ENCODE measurements at regions not wholly inside any gene's neighbourhood (a gene's known extent, or its start where the extent isn't known, plus 50 kb on each side); places are given as distances from the start of the nearest gene placed in this dataset.

DNA sequence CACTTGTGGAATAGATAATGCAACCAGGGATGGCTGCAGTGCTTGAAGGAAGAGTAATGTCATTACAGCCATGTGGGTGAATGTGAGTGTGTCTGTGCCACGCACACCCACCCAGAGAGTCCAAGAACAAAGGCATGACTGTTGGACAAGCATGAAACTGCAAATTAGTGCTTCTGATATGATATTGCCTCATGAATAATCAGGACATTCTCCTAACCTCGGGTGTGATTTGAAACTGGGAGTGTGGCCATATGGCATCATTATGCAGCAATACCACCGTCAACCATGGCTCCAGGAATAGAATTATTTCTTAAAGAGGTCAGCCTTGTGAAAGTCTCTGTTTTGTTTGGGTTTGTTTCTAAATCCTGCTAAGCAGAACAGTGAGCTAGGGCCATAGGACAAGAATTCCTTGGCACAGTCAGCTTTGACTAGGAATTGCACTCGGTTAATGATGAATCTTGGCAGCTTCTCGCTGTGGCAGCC lies 678.0 kb upstream of the RAB6C start:
- FAIRE-seq (no peak), DNase-seq (ENCODE audit: extremely low read depth in 1 of 4, low spot score in 3 of 4) (no peak), ATAC-seq (no peak)
- ChIA-PET CTCF (ENCODE audit: low intra/inter-chr PET ratio) (no interaction called here), POLR2A (no interaction called here)
- intact Hi-C loops (cut with micrococcal nuclease), result no loop called here
- Histone ChIP-seq H3K27me3 (ENCODE audit: control insufficient read depth in 2 of 2, insufficient read depth in 2 of 2, low read length in 2 of 2) (peaks cover 0 to 5% of the 10 kb centered on the region in 2 experiments; a peak in 2 of 5 replicates), H3K27ac (ENCODE audit: extremely low read depth, low read depth, low read length) (no peak overlapping the region), H3K9me3 (replicated peaks; ENCODE audit: control insufficient read depth, insufficient read depth, low read depth, low read length) (no peaks in the 10 kb centered on the region), H3K4me1 (replicated peaks in 1 of 2; ENCODE audit: control insufficient read depth in 2 of 2, insufficient read depth in 2 of 2, low read length in 2 of 2) (no peaks in the 10 kb centered on the region), H3K36me3 (ENCODE audit: control insufficient read depth, insufficient read depth, low read length) (no peaks in the 10 kb centered on the region), H2AFZ (ENCODE audit: low read depth, low read length) (no peak overlapping the region), H3K4me2 (ENCODE audit: insufficient read depth, low read length) (no peak overlapping the region), H3K9ac (ENCODE audit: insufficient read depth in 1 of 2, low read depth in 2 of 2, low read length in 2 of 2) (no peak overlapping the region), H3K9me1 (ENCODE audit: control insufficient read depth, insufficient read depth, low read length) (no peaks in the 10 kb centered on the region), H3K4me3 (no peak overlapping the region), H4K20me1 (replicated peaks; ENCODE audit: control insufficient read depth, insufficient read depth, low read length) (no peaks in the 10 kb centered on the region), H3K79me2 (ENCODE audit: control insufficient read depth, insufficient read depth, low read length) (no peaks in the 10 kb centered on the region)
- WGBS (ENCODE audit: insufficient coverage, low coverage, missing lambda C conversion rate), result 0% methylated on average over 5 of the region's 5 CpGs
- BruUV-seq (replicated peaks), result no TSS peak
- in situ Hi-C loops (cut with MboI), result no loop called here
- no peak for TF ChIP-seq SIRT6 (IDR thresholded peaks at IDR 0.05; ENCODE audit: low read depth, low read length)
- no peak for TF ChIP-seq SIN3B (IDR thresholded peaks at IDR 0.05; ENCODE audit: low read depth)
- TF ChIP-seq ZBTB1 (CRISPR knock-in tag; IDR thresholded peaks at IDR 0.05; ENCODE audit: borderline replicate concordance, low read depth), result no peak
- TF ChIP-seq SMC3 (conservative IDR thresholded peaks at IDR 0.05; ENCODE audit: insufficient read depth, low read depth, low read length), result no peak
- no peak for TF ChIP-seq FOXJ2 (tag; IDR thresholded peaks at IDR 0.05)
- no peak for TF ChIP-seq NFIC (IDR thresholded peaks at IDR 0.05)
- no peak for TF ChIP-seq CBX1 (IDR thresholded peaks at IDR 0.05; ENCODE audit: low read depth)
- TF ChIP-seq POLR3A (IDR thresholded peaks at IDR 0.05; ENCODE audit: borderline replicate concordance, extremely low read depth, insufficient read depth, insufficient read length), result no peak
- no peak for TF ChIP-seq ZNF76 (CRISPR knock-in tag; IDR thresholded peaks at IDR 0.05; ENCODE audit: borderline replicate concordance)
- no peak for TF ChIP-seq ZNF785 (CRISPR knock-in tag; IDR thresholded peaks at IDR 0.05)
- TF ChIP-seq CBFB (CRISPR knock-in tag; IDR thresholded peaks at IDR 0.05), result no peak
- no peak for TF ChIP-seq CTCFL (IDR thresholded peaks at IDR 0.05; ENCODE audit: borderline replicate concordance, insufficient read depth, low read depth, low read length, poor library complexity, severe bottlenecking)
- no peak for TF ChIP-seq SLC30A9 (CRISPR knock-in tag; IDR thresholded peaks at IDR 0.05)
- TF ChIP-seq SRSF1 (IDR thresholded peaks at IDR 0.05; ENCODE audit: low read depth, low read length), result no peak
